H9 (cell line): ENCODE measurements at regions not wholly inside any gene's neighbourhood (a gene's known extent, or its start where the extent isn't known, plus 50 kb on each side); places are given as distances from the start of the nearest gene placed in this dataset.

Source experiments
- DNase-seq: peaks from one replicate; pipeline ENCODE4 v3.0.0-alpha.2; 2017
- H2AFZ ChIP-seq: one replicate; pipeline ENCODE4 v1.6.1; 2013; ENCODE audit warnings: mild to moderate bottlenecking, low read length, control low read depth, moderate library complexity
- H2AK5ac ChIP-seq: 2 replicates; pipeline ENCODE4 v1.6.1; 2013; ENCODE audit warnings: low read length, control low read depth, mixed read lengths; ENCODE audit not compliant: insufficient read length
- H2BK120ac ChIP-seq: one replicate; pipeline ENCODE4 v1.6.1; 2013; ENCODE audit warnings: low read depth, mild to moderate bottlenecking, low read length, control low read depth, inconsistent platforms; ENCODE audit not compliant: poor library complexity, severe bottlenecking
- H2BK12ac ChIP-seq: 2 replicates; pipeline ENCODE4 v1.6.1; 2013; ENCODE audit warnings: low read length, control low read depth, mixed read lengths, low read depth; ENCODE audit not compliant: insufficient read length
- H2BK15ac ChIP-seq: 2 replicates; pipeline ENCODE4 v1.6.1; 2013; ENCODE audit warnings: low read depth, low read length, control low read depth
- H2BK20ac ChIP-seq: one replicate; pipeline ENCODE4 v1.6.1; 2013; ENCODE audit warnings: low read depth, mild to moderate bottlenecking, low read length, control low read depth, inconsistent platforms; ENCODE audit not compliant: poor library complexity, severe bottlenecking
- H2BK5ac ChIP-seq: 2 replicates; pipeline ENCODE4 v1.6.1; 2013; ENCODE audit warnings: low read length, control low read depth, mixed read lengths; ENCODE audit not compliant: insufficient read length
- H3K14ac ChIP-seq: 2 replicates; pipeline ENCODE4 v1.6.1; 2013; ENCODE audit warnings: low read length, control low read depth; ENCODE audit not compliant: insufficient read depth
- H3K18ac ChIP-seq: 2 replicates; pipeline ENCODE4 v1.6.1; 2013; ENCODE audit warnings: low read depth, mild to moderate bottlenecking, mixed read lengths, low read length, control low read depth; ENCODE audit not compliant: insufficient read length
- H3K23ac ChIP-seq: 2 replicates; pipeline ENCODE4 v1.6.1; 2013; ENCODE audit warnings: low read length, control low read depth, mixed read lengths, low read depth; ENCODE audit not compliant: insufficient read length
- H3K23me2 ChIP-seq: 2 replicates; pipeline ENCODE4 v1.6.1; 2013; ENCODE audit warnings: low read depth, mild to moderate bottlenecking, mixed read lengths, low read length, control low read depth; ENCODE audit not compliant: insufficient read length, poor library complexity, severe bottlenecking
- H3K27ac ChIP-seq: 2 replicates; pipeline ENCODE4 v1.5.1; 2013; ENCODE audit warnings: low read length, control low read depth, mixed read lengths, low read depth; ENCODE audit not compliant: insufficient read length
- H3K27me3 ChIP-seq: 2 replicates; pipeline ENCODE4 v1.6.1; 2013; ENCODE audit warnings: low read length, control low read depth, inconsistent platforms; ENCODE audit not compliant: insufficient read depth
- H3K4ac ChIP-seq: 2 replicates; pipeline ENCODE4 v1.6.1; 2013; ENCODE audit warnings: low read depth, mild to moderate bottlenecking, control low read depth, inconsistent platforms, low read length, moderate library complexity
- H3K4me1 ChIP-seq: 2 replicates; pipeline ENCODE4 v1.6.1; 2013; ENCODE audit warnings: low read length, control low read depth, inconsistent platforms; ENCODE audit not compliant: insufficient read depth
- H3K4me2 ChIP-seq: 2 replicates; pipeline ENCODE4 v1.6.1; 2013; ENCODE audit warnings: low read length, control low read depth, mixed read lengths; ENCODE audit not compliant: insufficient read length, insufficient read depth
- H3K56ac ChIP-seq: 2 replicates; pipeline ENCODE4 v1.6.1; 2013; ENCODE audit warnings: low read depth, mild to moderate bottlenecking, mixed read lengths, low read length, control low read depth; ENCODE audit not compliant: insufficient read length
- H3K79me1 ChIP-seq: 2 replicates; pipeline ENCODE4 v1.6.1; 2013; ENCODE audit warnings: low read depth, mild to moderate bottlenecking, moderate library complexity, low read length, control low read depth, inconsistent platforms; ENCODE audit not compliant: insufficient read depth, poor library complexity, severe bottlenecking
- H3K79me2 ChIP-seq: 2 replicates; pipeline ENCODE4 v1.6.1; 2013; ENCODE audit warnings: low read length, control low read depth, inconsistent platforms; ENCODE audit not compliant: insufficient read depth
- H3K9ac ChIP-seq: 2 replicates; pipeline ENCODE4 v1.6.1; 2013; ENCODE audit warnings: low read length, control low read depth, mixed read lengths; ENCODE audit not compliant: insufficient read length; ENCODE audit errors: extremely low read depth
- H3K9me3 ChIP-seq: one replicate; pipeline ENCODE4 v1.6.1; 2013; ENCODE audit warnings: low read depth, low read length, inconsistent platforms; ENCODE audit not compliant: control insufficient read depth
- H3T11ph ChIP-seq: one replicate; pipeline ENCODE4 v1.6.1; 2013; ENCODE audit warnings: mild to moderate bottlenecking, low read length, control low read depth, inconsistent platforms
- H4K20me1 ChIP-seq: one replicate; pipeline ENCODE4 v1.6.1; 2013; ENCODE audit not compliant: control insufficient read depth, insufficient read length, insufficient read depth
- H4K5ac ChIP-seq: 2 replicates; pipeline ENCODE4 v1.6.1; 2013; ENCODE audit warnings: low read depth, mild to moderate bottlenecking, mixed read lengths, low read length, control low read depth; ENCODE audit not compliant: insufficient read length
- H4K8ac ChIP-seq: replicated peaks from 2 replicates; pipeline ENCODE4 v1.6.1; 2013; ENCODE audit warnings: low read length, control low read depth, mixed read lengths, low read depth; ENCODE audit not compliant: insufficient read length
- H4K91ac ChIP-seq: 2 replicates; pipeline ENCODE4 v1.6.1; 2013; ENCODE audit warnings: low read depth, mild to moderate bottlenecking, moderate library complexity, mixed read lengths, low read length, control low read depth; ENCODE audit not compliant: insufficient read length
- H3K27ac Mint-ChIP-seq, 3 experiments: 2 replicates in 2 of 3; 3 replicates in 1 of 3; pipeline ENCODE4 v1.8.0; 2020 to 2021; ENCODE audit warnings: mixed read lengths in 3 of 3, mild to moderate bottlenecking in 1 of 3, moderate library complexity in 1 of 3
- H3K27me3 Mint-ChIP-seq: 2 replicates; pipeline ENCODE4 v1.8.0; 2021; ENCODE audit warnings: low read depth, mild to moderate bottlenecking, moderate library complexity, mixed read lengths
- H3K36me3 Mint-ChIP-seq, 3 experiments: 2 replicates in 2 of 3; 3 replicates in 1 of 3; pipeline ENCODE4 v1.8.0; 2020 to 2021; ENCODE audit warnings: low read depth in 3 of 3, mixed read lengths in 3 of 3; ENCODE audit not compliant: insufficient read depth in 1 of 3
- H3K4me1 Mint-ChIP-seq, 2 experiments: 2 replicates each; pipeline ENCODE4 v1.8.0; 2020; ENCODE audit warnings: mixed read lengths in 2 of 2
- H3K4me3 Mint-ChIP-seq, 2 experiments: 2 replicates in 1 of 2; 3 replicates in 1 of 2; pipeline ENCODE4 v1.8.0; 2020 to 2021; ENCODE audit warnings: mild to moderate bottlenecking in 2 of 2, mixed read lengths in 2 of 2, moderate library complexity in 1 of 2
- H3K9me3 Mint-ChIP-seq, 2 experiments: 2 replicates in 1 of 2; 3 replicates in 1 of 2; pipeline ENCODE4 v1.8.0; 2020; ENCODE audit warnings: mild to moderate bottlenecking in 2 of 2, mixed read lengths in 2 of 2, moderate library complexity in 1 of 2
- CTCF ChIP-seq: fragments of 200-600 bp; sonication (generic); conservative IDR thresholded peaks from 3 replicates; pipeline ENCODE4 v1.8.0; 2021; ENCODE audit warnings: antibody characterized with exemption, mild to moderate bottlenecking
- WGBS: extraction: QIAGEN DNeasy Blood & Tissue Kit; methylation state at CpG from one replicate; pipeline ENCODE4 v1.1.7; 2013; ENCODE audit warnings: missing lambda C conversion rate, low lambda C conversion rate, mixed read lengths; ENCODE audit not compliant: insufficient read length; ENCODE audit errors: extremely low coverage; 5-methylcytosine and 5-hydroxymethylcytosine counted together

GRCh38 chr16:86048221-86048620, 149.3 kb downstream of the IRF8 start:
- no peak overlapping the region; a peak in 1 of 5 replicates for H3K4me3 Mint-ChIP-seq
- Histone ChIP-seq H3K56ac (no peak overlapping the region), H3K27ac (no peak overlapping the region), H2BK120ac (no peak overlapping the region), H2BK15ac (no peak overlapping the region), H4K20me1 (no peaks in the 10 kb centered on the region), H3K9me3 (no peaks in the 10 kb centered on the region), H3K79me1 (no peaks in the 10 kb centered on the region), H3K14ac (no peak overlapping the region), H3K23me2 (no peaks in the 10 kb centered on the region), H4K5ac (no peak overlapping the region), H3K27me3 (no peaks in the 10 kb centered on the region), H2AFZ (no peak overlapping the region), H3K4ac (no peak overlapping the region), H2BK5ac (no peak overlapping the region), H4K8ac (no peak overlapping the region), H3K23ac (no peak overlapping the region), H3K9ac (no peak overlapping the region), H2AK5ac (no peak overlapping the region), H3T11ph (no peak overlapping the region), H3K4me2 (no peak overlapping the region), H3K79me2 (no peaks in the 10 kb centered on the region), H2BK20ac (no peak overlapping the region), H4K91ac (no peak overlapping the region), H3K18ac (no peak overlapping the region), H2BK12ac (no peak overlapping the region), H3K4me1 (no peaks in the 10 kb centered on the region; the same call in 1 of the 2 replicates)
- DNase-seq: no peak
- H3K9me3 Mint-ChIP-seq: peaks cover 0 to 4% of the 10 kb centered on the region in 2 experiments; a peak in 2 of 5 replicates
- H3K4me1 Mint-ChIP-seq: peaks cover 13 to 24% of the 10 kb centered on the region in 2 experiments
- WGBS: no CpG with 5 or more reads among the region's 11 CpGs
- no peak overlapping the region for H3K27ac Mint-ChIP-seq
- no peak for TF ChIP-seq CTCF
- no peaks in the 10 kb centered on the region for H3K36me3 Mint-ChIP-seq
- H3K27me3 Mint-ChIP-seq: peaks cover 40% of the 10 kb centered on the region
